WTC11 (cell line): ENCODE measurements at regions not wholly inside any gene's neighbourhood (a gene's known extent, or its start where the extent isn't known, plus 50 kb on each side); places are given as distances from the start of the nearest gene placed in this dataset.

Experiments used
- ATAC-seq: fragments of 200-7000 bp; cut with Tn5 transposase; 2 replicates; pipeline ENCODE4 v1.10.0; 2021; ENCODE audit warnings: mild to moderate bottlenecking, moderate library complexity
- CTCF ChIA-PET: fragments of 300-600 bp; sonication (Branson Sonifier 250); formaldehyde crosslinking; loops from one replicate; lab custom pipeline; 2021; ENCODE audit warnings: antibody characterized with exemption; lab: Charles Lee
- POLR2A ChIA-PET: fragments of 350-600 bp; sonication (Branson Sonifier 250); formaldehyde crosslinking; loops from one replicate; lab custom pipeline; 2021; ENCODE audit warnings: antibody characterized with exemption; lab: Charles Lee
- DNase-seq: peaks from one replicate; pipeline ENCODE4 v3.0.0; 2021; ENCODE audit warnings: low spot score
- H3K27ac Mint-ChIP-seq: 2 replicates; pipeline ENCODE4 v1.8.0; 2021; ENCODE audit warnings: mixed read lengths
- H3K27me3 Mint-ChIP-seq: 2 replicates; pipeline ENCODE4 v1.8.0; 2021; ENCODE audit warnings: low read depth, mild to moderate bottlenecking, moderate library complexity, mixed read lengths
- H3K36me3 Mint-ChIP-seq: 2 replicates; pipeline ENCODE4 v1.8.0; 2021; ENCODE audit warnings: mixed read lengths
- H3K4me1 Mint-ChIP-seq: 2 replicates; pipeline ENCODE4 v1.8.0; 2022; ENCODE audit warnings: mixed read lengths
- H3K4me3 Mint-ChIP-seq: 2 replicates; pipeline ENCODE4 v1.8.0; 2021; ENCODE audit warnings: mild to moderate bottlenecking, moderate library complexity, mixed read lengths
- H3K9me3 Mint-ChIP-seq: 2 replicates; pipeline ENCODE4 v1.8.0; 2021; ENCODE audit warnings: mixed read lengths
- ETV6 ChIP-seq: sonication (generic); formaldehyde crosslinking; IDR thresholded peaks from 2 replicates; pipeline ENCODE4 v1.8.1; 2022; ENCODE audit warnings: mild to moderate bottlenecking, missing genetic modification reagents
- FOXK1 ChIP-seq: sonication (generic); formaldehyde crosslinking; IDR thresholded peaks from 2 replicates; pipeline ENCODE4 v1.8.0; 2022; ENCODE audit warnings: mild to moderate bottlenecking, moderate library complexity, missing genetic modification reagents
- FOXP1 ChIP-seq: sonication (generic); formaldehyde crosslinking; IDR thresholded peaks from 2 replicates; pipeline ENCODE4 v1.8.0; 2022; ENCODE audit warnings: missing genetic modification reagents, mild to moderate bottlenecking, moderate library complexity, borderline replicate concordance
- GABPB1 ChIP-seq: sonication (generic); formaldehyde crosslinking; IDR thresholded peaks from 2 replicates; pipeline ENCODE4 v1.8.1; 2023; ENCODE audit warnings: mild to moderate bottlenecking, missing genetic modification reagents
- NFE2L1 ChIP-seq: sonication (generic); formaldehyde crosslinking; IDR thresholded peaks from 2 replicates; pipeline ENCODE4 v1.8.1; 2023; ENCODE audit warnings: missing genetic modification reagents
- TP53 ChIP-seq: sonication (generic); formaldehyde crosslinking; IDR thresholded peaks from 2 replicates; pipeline ENCODE4 v1.8.1; 2023; ENCODE audit warnings: mild to moderate bottlenecking, missing genetic modification reagents
- ZBTB21 ChIP-seq: sonication (generic); formaldehyde crosslinking; IDR thresholded peaks from 2 replicates; pipeline ENCODE4 v1.8.1; 2023; ENCODE audit warnings: mild to moderate bottlenecking, missing genetic modification reagents, borderline replicate concordance
- ZNF121 ChIP-seq: sonication (generic); formaldehyde crosslinking; IDR thresholded peaks from 2 replicates; pipeline ENCODE4 v1.8.0; 2023; ENCODE audit warnings: missing genetic modification reagents
- ZNF138 ChIP-seq: sonication (generic); formaldehyde crosslinking; conservative IDR thresholded peaks from 2 replicates; pipeline ENCODE4 v1.8.1; 2022; ENCODE audit warnings: mild to moderate bottlenecking, moderate library complexity, missing genetic modification reagents
- TF ChIP-seq, protein P1 (sequence below): sonication (generic); formaldehyde crosslinking; IDR thresholded peaks from 2 replicates; pipeline ENCODE4 v1.8.0; 2022; ENCODE audit warnings: mild to moderate bottlenecking, missing genetic modification reagents
- TF ChIP-seq, protein P2 (sequence below): sonication (generic); formaldehyde crosslinking; conservative IDR thresholded peaks from 2 replicates; pipeline ENCODE4 v1.8.1; 2022; ENCODE audit warnings: mild to moderate bottlenecking, missing genetic modification reagents
- TF ChIP-seq, protein P3 (sequence below): fragments of 250-450 bp; sonication (Bioruptor Pico); IDR thresholded peaks from 2 replicates; pipeline ENCODE4 v1.9.0; 2021; ENCODE audit warnings: mild to moderate bottlenecking, borderline replicate concordance
- TF ChIP-seq, protein P4 (sequence below): sonication (generic); formaldehyde crosslinking; IDR thresholded peaks from 2 replicates; pipeline ENCODE4 v1.8.1; 2023; ENCODE audit warnings: mild to moderate bottlenecking, missing genetic modification reagents, moderate library complexity
- TF ChIP-seq, protein P5 (sequence below): sonication (generic); formaldehyde crosslinking; IDR thresholded peaks from 2 replicates; pipeline ENCODE4 v1.8.1; 2022; ENCODE audit warnings: mild to moderate bottlenecking, moderate library complexity, missing genetic modification reagents
- TF ChIP-seq, protein P6 (sequence below): sonication (generic); formaldehyde crosslinking; IDR thresholded peaks from 2 replicates; pipeline ENCODE4 v1.8.1; 2022; ENCODE audit warnings: mild to moderate bottlenecking, missing genetic modification reagents, moderate library complexity, borderline replicate concordance

DNA sequence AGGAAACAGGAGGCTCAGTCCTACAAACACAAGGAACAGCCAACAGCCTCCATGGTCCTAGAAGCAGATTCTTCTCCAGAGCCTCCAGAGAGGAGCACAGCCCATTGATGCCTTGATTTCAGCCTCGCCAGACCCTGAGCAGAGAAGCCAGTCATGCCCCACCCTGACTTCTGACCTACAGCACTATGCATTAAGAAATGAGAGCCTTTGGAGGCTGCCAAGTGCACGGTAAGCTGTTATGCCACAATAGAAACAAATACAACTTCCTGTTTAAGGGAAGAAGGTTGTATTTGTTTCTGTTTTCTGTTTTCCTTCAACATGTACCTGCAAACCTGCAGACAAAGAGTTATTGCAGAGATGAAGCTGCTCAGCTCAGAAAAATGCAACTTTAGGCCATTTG, 181.3 kb upstream of the AGAP1 start:
- peaks cover 7% of the 10 kb centered on the region for H3K4me1 Mint-ChIP-seq
- TF ChIP-seq GABPB1, result no peak
- no peak overlapping the region for H3K4me3 Mint-ChIP-seq
- peaks cover 13% of the 10 kb centered on the region for H3K9me3 Mint-ChIP-seq
- H3K36me3 Mint-ChIP-seq, result 0 out of 2 replicates have a peak, but pooled peaks cover 7% of the 10 kb centered on the region
- no peak overlapping the region for H3K27ac Mint-ChIP-seq
- no peaks in the 10 kb centered on the region for H3K27me3 Mint-ChIP-seq
- ATAC-seq, result no peak
- ChIA-PET CTCF (no interaction called here), POLR2A (no interaction called here)
- DNase-seq, result no peak

DNA sequence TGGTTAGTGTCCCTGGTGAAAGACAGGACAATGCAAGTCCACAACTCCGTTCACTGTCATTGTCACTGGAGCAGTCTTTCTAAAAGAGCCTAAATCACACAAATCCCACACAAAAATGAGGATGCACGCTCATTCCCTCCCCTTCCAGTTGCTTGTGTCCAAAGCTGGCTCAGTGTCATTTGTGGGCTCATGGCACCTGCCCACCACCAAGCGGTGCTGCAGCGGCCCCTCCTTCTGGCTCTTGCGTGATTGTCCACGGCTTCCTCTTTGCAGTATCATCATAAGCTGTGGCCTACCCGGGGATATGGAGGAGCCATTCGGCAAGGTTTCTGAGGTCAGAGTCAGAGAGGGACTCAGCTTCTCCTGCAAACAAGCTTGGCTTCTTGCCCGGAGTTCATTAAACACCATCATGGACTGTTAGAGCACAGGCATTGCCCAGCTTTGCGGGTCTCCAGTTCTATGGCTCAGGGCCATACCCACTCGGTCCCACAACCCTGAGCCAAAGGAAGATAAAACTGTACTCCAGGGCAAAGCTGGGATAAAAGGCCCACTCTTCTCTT, 179.4 kb upstream of the AGAP1 start:
- no peak overlapping the region for H3K27ac Mint-ChIP-seq
- CTCF ChIA-PET, result interaction anchor here (0.6 to 1.2 kb wide), 3 partner anchors 279 to 1999 kb away, joined by 3 to 5 read pairs (median 4); no protein-coding TSS in a partner anchor
- POLR2A ChIA-PET, result no interaction called here

DNA sequence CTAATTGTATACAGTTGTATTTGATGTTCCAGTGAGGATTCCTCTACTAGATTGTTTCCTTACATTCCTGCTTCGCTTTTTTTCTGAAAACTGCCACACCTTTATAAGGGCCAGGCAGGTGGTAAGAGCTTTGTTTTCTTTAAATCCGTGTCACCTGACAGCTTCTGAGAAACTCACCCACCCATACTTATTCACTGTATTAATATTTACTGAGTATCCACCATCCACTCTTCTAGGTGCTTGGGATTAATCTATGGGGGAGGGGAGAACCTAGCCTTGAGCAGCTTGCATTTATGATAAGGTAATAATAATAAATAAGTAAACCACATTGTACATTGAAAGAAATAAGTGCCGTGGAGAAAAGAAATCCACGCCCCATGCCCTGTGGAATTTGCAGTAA, 174.7 kb upstream of the AGAP1 start:
- Mint-ChIP-seq H3K4me1 (peaks cover 7% of the 10 kb centered on the region), H3K27me3 (no peaks in the 10 kb centered on the region; the same call in 1 of the 2 replicates), H3K36me3 (no peaks in the 10 kb centered on the region), H3K27ac (no peak overlapping the region), H3K9me3 (no peaks in the 10 kb centered on the region), H3K4me3 (no peak overlapping the region)
- ChIA-PET POLR2A (no interaction called here), CTCF (no interaction called here)
- TF ChIP-seq, protein P1, sequence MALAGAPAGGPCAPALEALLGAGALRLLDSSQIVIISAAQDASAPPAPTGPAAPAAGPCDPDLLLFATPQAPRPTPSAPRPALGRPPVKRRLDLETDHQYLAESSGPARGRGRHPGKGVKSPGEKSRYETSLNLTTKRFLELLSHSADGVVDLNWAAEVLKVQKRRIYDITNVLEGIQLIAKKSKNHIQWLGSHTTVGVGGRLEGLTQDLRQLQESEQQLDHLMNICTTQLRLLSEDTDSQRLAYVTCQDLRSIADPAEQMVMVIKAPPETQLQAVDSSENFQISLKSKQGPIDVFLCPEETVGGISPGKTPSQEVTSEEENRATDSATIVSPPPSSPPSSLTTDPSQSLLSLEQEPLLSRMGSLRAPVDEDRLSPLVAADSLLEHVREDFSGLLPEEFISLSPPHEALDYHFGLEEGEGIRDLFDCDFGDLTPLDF (CRISPR knock-in tag), result no peak
- ATAC-seq (no peak), DNase-seq (no peak)

More for the DNA sequence above, 179.4 kb upstream of the AGAP1 start:
- H3K27me3 Mint-ChIP-seq, result no peaks in the 10 kb centered on the region
- 0 out of 2 replicates have a peak, but pooled peaks cover 7% of the 10 kb centered on the region for H3K36me3 Mint-ChIP-seq
- TF ChIP-seq, protein P1 (CRISPR knock-in tag), result no peak
- TF ChIP-seq FOXK1 (CRISPR knock-in tag), result no peak
- TF ChIP-seq ETV6 (CRISPR knock-in tag), result no peak
- peaks cover 13% of the 10 kb centered on the region for H3K9me3 Mint-ChIP-seq
- peaks cover 7% of the 10 kb centered on the region for H3K4me1 Mint-ChIP-seq
- ATAC-seq, result no peak
- no peak overlapping the region for H3K4me3 Mint-ChIP-seq
- no peak for DNase-seq

DNA sequence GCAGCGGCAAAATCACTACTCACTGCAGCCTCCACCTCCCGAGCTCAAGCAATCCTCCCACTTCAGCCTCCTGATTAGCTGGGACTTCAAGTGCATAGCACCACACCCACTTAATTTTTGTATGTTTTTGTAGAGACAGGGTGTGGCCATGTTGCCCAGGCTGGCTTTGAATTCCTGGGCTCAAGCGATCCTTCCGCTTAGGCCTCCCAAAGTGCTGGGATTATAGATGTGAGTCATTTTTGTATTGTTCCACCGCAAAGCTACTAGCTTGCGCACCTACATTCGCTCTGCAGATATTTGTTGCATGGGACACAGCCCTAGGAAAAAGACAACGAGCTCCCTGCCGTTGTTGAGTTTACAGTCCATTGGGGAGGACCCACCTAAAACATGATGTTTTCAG, 173.5 kb upstream of the AGAP1 start:
- no peak for ATAC-seq
- CTCF ChIA-PET, result interaction anchor here (1.2 kb wide), 1 partner anchor 19 kb away, joined by 3 read pairs; no protein-coding TSS in a partner anchor
- DNase-seq, result no peak
- Mint-ChIP-seq H3K36me3 (no peaks in the 10 kb centered on the region), H3K27ac (no peak overlapping the region), H3K4me3 (no peak overlapping the region), H3K27me3 (no peaks in the 10 kb centered on the region; the same call in 1 of the 2 replicates), H3K9me3 (no peaks in the 10 kb centered on the region), H3K4me1 (peaks cover 19% of the 10 kb centered on the region)
- POLR2A ChIA-PET, result no interaction called here
- TF ChIP-seq, protein P2, sequence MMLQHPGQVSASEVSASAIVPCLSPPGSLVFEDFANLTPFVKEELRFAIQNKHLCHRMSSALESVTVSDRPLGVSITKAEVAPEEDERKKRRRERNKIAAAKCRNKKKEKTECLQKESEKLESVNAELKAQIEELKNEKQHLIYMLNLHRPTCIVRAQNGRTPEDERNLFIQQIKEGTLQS (CRISPR knock-in tag), result no peak
- TF ChIP-seq FOXP1 (CRISPR knock-in tag) (no peak), ZBTB21 (no peak), NFE2L1 (CRISPR knock-in tag) (no peak), ZNF121 (CRISPR knock-in tag) (no peak), ZNF138 (CRISPR knock-in tag) (no peak), TP53 (CRISPR knock-in tag) (no peak)
- TF ChIP-seq, protein P3, sequence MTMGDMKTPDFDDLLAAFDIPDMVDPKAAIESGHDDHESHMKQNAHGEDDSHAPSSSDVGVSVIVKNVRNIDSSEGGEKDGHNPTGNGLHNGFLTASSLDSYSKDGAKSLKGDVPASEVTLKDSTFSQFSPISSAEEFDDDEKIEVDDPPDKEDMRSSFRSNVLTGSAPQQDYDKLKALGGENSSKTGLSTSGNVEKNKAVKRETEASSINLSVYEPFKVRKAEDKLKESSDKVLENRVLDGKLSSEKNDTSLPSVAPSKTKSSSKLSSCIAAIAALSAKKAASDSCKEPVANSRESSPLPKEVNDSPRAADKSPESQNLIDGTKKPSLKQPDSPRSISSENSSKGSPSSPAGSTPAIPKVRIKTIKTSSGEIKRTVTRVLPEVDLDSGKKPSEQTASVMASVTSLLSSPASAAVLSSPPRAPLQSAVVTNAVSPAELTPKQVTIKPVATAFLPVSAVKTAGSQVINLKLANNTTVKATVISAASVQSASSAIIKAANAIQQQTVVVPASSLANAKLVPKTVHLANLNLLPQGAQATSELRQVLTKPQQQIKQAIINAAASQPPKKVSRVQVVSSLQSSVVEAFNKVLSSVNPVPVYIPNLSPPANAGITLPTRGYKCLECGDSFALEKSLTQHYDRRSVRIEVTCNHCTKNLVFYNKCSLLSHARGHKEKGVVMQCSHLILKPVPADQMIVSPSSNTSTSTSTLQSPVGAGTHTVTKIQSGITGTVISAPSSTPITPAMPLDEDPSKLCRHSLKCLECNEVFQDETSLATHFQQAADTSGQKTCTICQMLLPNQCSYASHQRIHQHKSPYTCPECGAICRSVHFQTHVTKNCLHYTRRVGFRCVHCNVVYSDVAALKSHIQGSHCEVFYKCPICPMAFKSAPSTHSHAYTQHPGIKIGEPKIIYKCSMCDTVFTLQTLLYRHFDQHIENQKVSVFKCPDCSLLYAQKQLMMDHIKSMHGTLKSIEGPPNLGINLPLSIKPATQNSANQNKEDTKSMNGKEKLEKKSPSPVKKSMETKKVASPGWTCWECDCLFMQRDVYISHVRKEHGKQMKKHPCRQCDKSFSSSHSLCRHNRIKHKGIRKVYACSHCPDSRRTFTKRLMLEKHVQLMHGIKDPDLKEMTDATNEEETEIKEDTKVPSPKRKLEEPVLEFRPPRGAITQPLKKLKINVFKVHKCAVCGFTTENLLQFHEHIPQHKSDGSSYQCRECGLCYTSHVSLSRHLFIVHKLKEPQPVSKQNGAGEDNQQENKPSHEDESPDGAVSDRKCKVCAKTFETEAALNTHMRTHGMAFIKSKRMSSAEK, result no peak
- TF ChIP-seq, protein P4, sequence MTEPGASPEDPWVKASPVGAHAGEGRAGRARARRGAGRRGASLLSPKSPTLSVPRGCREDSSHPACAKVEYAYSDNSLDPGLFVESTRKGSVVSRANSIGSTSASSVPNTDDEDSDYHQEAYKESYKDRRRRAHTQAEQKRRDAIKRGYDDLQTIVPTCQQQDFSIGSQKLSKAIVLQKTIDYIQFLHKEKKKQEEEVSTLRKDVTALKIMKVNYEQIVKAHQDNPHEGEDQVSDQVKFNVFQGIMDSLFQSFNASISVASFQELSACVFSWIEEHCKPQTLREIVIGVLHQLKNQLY (CRISPR knock-in tag), result no peak
- TF ChIP-seq, protein P5, sequence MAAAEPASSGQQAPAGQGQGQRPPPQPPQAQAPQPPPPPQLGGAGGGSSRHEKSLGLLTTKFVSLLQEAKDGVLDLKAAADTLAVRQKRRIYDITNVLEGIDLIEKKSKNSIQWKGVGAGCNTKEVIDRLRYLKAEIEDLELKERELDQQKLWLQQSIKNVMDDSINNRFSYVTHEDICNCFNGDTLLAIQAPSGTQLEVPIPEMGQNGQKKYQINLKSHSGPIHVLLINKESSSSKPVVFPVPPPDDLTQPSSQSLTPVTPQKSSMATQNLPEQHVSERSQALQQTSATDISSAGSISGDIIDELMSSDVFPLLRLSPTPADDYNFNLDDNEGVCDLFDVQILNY (CRISPR knock-in tag), result no peak
- TF ChIP-seq, protein P6, sequence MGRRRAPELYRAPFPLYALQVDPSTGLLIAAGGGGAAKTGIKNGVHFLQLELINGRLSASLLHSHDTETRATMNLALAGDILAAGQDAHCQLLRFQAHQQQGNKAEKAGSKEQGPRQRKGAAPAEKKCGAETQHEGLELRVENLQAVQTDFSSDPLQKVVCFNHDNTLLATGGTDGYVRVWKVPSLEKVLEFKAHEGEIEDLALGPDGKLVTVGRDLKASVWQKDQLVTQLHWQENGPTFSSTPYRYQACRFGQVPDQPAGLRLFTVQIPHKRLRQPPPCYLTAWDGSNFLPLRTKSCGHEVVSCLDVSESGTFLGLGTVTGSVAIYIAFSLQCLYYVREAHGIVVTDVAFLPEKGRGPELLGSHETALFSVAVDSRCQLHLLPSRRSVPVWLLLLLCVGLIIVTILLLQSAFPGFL (CRISPR knock-in tag), result no peak
